ENCODE measurements at regions not wholly inside any gene's neighbourhood (a gene's known extent, or its start where the extent isn't known, plus 50 kb on each side); places are given as distances from the start of the nearest gene placed in this dataset.

GRCh38 chr4:128688033-128688721 is 121.3 kb upstream of the JADE1 start:
- Mint-ChIP-seq H3K27me3 (ENCODE audit: low read depth in 2 of 2) (peaks cover 5 to 19% of the 10 kb centered on the region in 2 donors), H3K4me1 (no peaks in the 10 kb centered on the region), H3K27ac (no peak overlapping the region), H3K4me3 (no peak overlapping the region), H3K36me3 (no peaks in the 10 kb centered on the region), H3K9me3 (no peaks in the 10 kb centered on the region)
- Histone ChIP-seq H3K27me3 (ENCODE audit: control insufficient read depth, insufficient read depth, low read length) (no peaks in the 10 kb centered on the region), H3K27ac (ENCODE audit: low read length) (no peak overlapping the region), H3K9me3 (ENCODE audit: control insufficient read depth, insufficient read depth, low read length) (no peaks in the 10 kb centered on the region), H3K36me3 (ENCODE audit: control insufficient read depth, insufficient read depth, low read length) (no peaks in the 10 kb centered on the region), H3K4me3 (ENCODE audit: low read length) (no peak overlapping the region), H3K4me1 (ENCODE audit: control insufficient read depth, insufficient read depth, low read length) (no peaks in the 10 kb centered on the region)
- DNase-seq (no peak), ATAC-seq (no peak)
- 64% methylated on average over 3 of the region's 3 CpGs for WGBS (ENCODE audit: insufficient coverage)
- TF ChIP-seq CTCF (IDR thresholded peaks at IDR 0.05): no peak
- intact Hi-C loops (cut with micrococcal nuclease): no loop called here

- TF ChIP-seq CTCF (IDR thresholded peaks at IDR 0.05): no peak
- no peak for ATAC-seq
- no peaks in the 10 kb centered on the region for H3K9me3 ChIP-seq (ENCODE audit: control insufficient read depth, insufficient read depth, low read length)
- H3K27ac Mint-ChIP-seq: no peak overlapping the region
- H3K4me3 Mint-ChIP-seq: no peak overlapping the region
- intact Hi-C loops (cut with micrococcal nuclease): no loop called here
- no peak for DNase-seq
- H3K9me3 Mint-ChIP-seq: no peaks in the 10 kb centered on the region
- no peaks in the 10 kb centered on the region for H3K36me3 ChIP-seq (ENCODE audit: control insufficient read depth, insufficient read depth, low read length)
- 92% methylated on average over 2 of the region's 2 CpGs for WGBS (ENCODE audit: insufficient coverage)
- H3K4me3 ChIP-seq (ENCODE audit: low read length): no peak overlapping the region
- H3K27me3 ChIP-seq (ENCODE audit: control insufficient read depth, insufficient read depth, low read length): no peaks in the 10 kb centered on the region
- no peaks in the 10 kb centered on the region for H3K4me1 ChIP-seq (ENCODE audit: control insufficient read depth, insufficient read depth, low read length)
- H3K27me3 Mint-ChIP-seq (ENCODE audit: low read depth in 2 of 2): peaks cover 4 to 24% of the 10 kb centered on the region in 2 donors
- H3K36me3 Mint-ChIP-seq: no peaks in the 10 kb centered on the region
- no peaks in the 10 kb centered on the region for H3K4me1 Mint-ChIP-seq
- H3K27ac ChIP-seq (ENCODE audit: low read length): no peak overlapping the region
Observed at GRCh38 chr4:128686810-128687209, 122.7 kb upstream of the JADE1 start.

GRCh38 chr4:128686032-128686465 is 123.5 kb upstream of the JADE1 start:
- no peak overlapping the region for H3K27ac Mint-ChIP-seq
- no peak overlapping the region for H3K4me3 Mint-ChIP-seq
- Histone ChIP-seq H3K27me3 (ENCODE audit: control insufficient read depth, insufficient read depth, low read length) (no peaks in the 10 kb centered on the region), H3K4me1 (ENCODE audit: control insufficient read depth, insufficient read depth, low read length) (no peaks in the 10 kb centered on the region), H3K27ac (ENCODE audit: low read length) (no peak overlapping the region), H3K36me3 (ENCODE audit: control insufficient read depth, insufficient read depth, low read length) (no peaks in the 10 kb centered on the region), H3K4me3 (ENCODE audit: low read length) (no peak overlapping the region), H3K9me3 (ENCODE audit: control insufficient read depth, insufficient read depth, low read length) (no peaks in the 10 kb centered on the region)
- ATAC-seq (no peak), DNase-seq (no peak)
- H3K9me3 Mint-ChIP-seq: no peaks in the 10 kb centered on the region
- H3K36me3 Mint-ChIP-seq: no peaks in the 10 kb centered on the region
- 83% methylated on average over 2 of the region's 2 CpGs for WGBS (ENCODE audit: insufficient coverage)
- no peak for TF ChIP-seq CTCF (IDR thresholded peaks at IDR 0.05)
- H3K4me1 Mint-ChIP-seq: no peaks in the 10 kb centered on the region
- peaks cover under 1 to 24% of the 10 kb centered on the region in 2 donors for H3K27me3 Mint-ChIP-seq (ENCODE audit: low read depth in 2 of 2)
- intact Hi-C loops (cut with micrococcal nuclease): no loop called here

- H3K27ac Mint-ChIP-seq: no peak overlapping the region
- no peak overlapping the region for H3K27ac ChIP-seq (ENCODE audit: low read length)
- H3K4me1 ChIP-seq (ENCODE audit: control insufficient read depth, insufficient read depth, low read length): no peaks in the 10 kb centered on the region
- intact Hi-C loops (cut with micrococcal nuclease): no loop called here
- WGBS (ENCODE audit: insufficient coverage): 80% methylated on average over 2 of the region's 2 CpGs
- H3K4me1 Mint-ChIP-seq: no peaks in the 10 kb centered on the region
- ATAC-seq (no peak), DNase-seq (no peak)
- H3K36me3 Mint-ChIP-seq: no peaks in the 10 kb centered on the region
- H3K9me3 Mint-ChIP-seq: no peaks in the 10 kb centered on the region
- no peak for TF ChIP-seq CTCF (IDR thresholded peaks at IDR 0.05)
- H3K4me3 ChIP-seq (ENCODE audit: low read length): no peak overlapping the region
- no peaks in the 10 kb centered on the region for H3K27me3 ChIP-seq (ENCODE audit: control insufficient read depth, insufficient read depth, low read length)
- no peak overlapping the region for H3K4me3 Mint-ChIP-seq
- H3K36me3 ChIP-seq (ENCODE audit: control insufficient read depth, insufficient read depth, low read length): no peaks in the 10 kb centered on the region
- no peaks in the 10 kb centered on the region for H3K9me3 ChIP-seq (ENCODE audit: control insufficient read depth, insufficient read depth, low read length)
- peaks cover 0 to 24% of the 10 kb centered on the region in 2 donors for H3K27me3 Mint-ChIP-seq (ENCODE audit: low read depth in 2 of 2)
Observed at GRCh38 chr4:128684016-128684415, 125.5 kb upstream of the JADE1 start.
